HUES6 (cell line): ENCODE measurements at regions not wholly inside any gene's neighbourhood (a gene's known extent, or its start where the extent isn't known, plus 50 kb on each side); places are given as distances from the start of the nearest gene placed in this dataset.
"Not testable (repeated sequence)": the region's sequence is repeated elsewhere in the genome, so short reads cannot be mapped to it uniquely, and the experiment has no call there.

Experiments
- H3K27ac ChIP-seq: 2 replicates; pipeline ENCODE4 v1.7.0; 2013; ENCODE audit warnings: low read depth, mild to moderate bottlenecking, low read length, inconsistent platforms
- H3K27me3 ChIP-seq: 2 replicates; pipeline ENCODE4 v1.6.1; 2013; ENCODE audit warnings: low read length; ENCODE audit not compliant: control insufficient read depth, insufficient read depth
- H3K36me3 ChIP-seq: 2 replicates; pipeline ENCODE4 v1.6.1; 2013; ENCODE audit warnings: low read length; ENCODE audit not compliant: control insufficient read depth, insufficient read depth
- H3K4me1 ChIP-seq: 2 replicates; pipeline ENCODE4 v1.6.1; 2013; ENCODE audit warnings: low read length; ENCODE audit not compliant: control insufficient read depth, insufficient read depth
- H3K4me3 ChIP-seq: 2 replicates; pipeline ENCODE4 v1.5.1; 2013; ENCODE audit warnings: low read depth, low read length
- H3K9ac ChIP-seq: one replicate; pipeline ENCODE4 v1.6.1; 2013; ENCODE audit warnings: mild to moderate bottlenecking, low read length
- H3K9me3 ChIP-seq: 2 replicates; pipeline ENCODE4 v1.6.1; 2013; ENCODE audit warnings: low read depth, low read length; ENCODE audit not compliant: control insufficient read depth, insufficient read depth

- H3K4me1 ChIP-seq: no peaks in the 10 kb centered on the region
- H3K36me3 ChIP-seq: no peaks in the 10 kb centered on the region
- H3K27me3 ChIP-seq: no peaks in the 10 kb centered on the region
- H3K9me3 ChIP-seq: peaks cover 18% of the 10 kb centered on the region
- H3K4me3 ChIP-seq: no peak overlapping the region
- no peak overlapping the region for H3K27ac ChIP-seq
- no peak overlapping the region for H3K9ac ChIP-seq
These were observed 105.3 kb upstream of the ZC3H15 start for GRCh38 chr2:186380805-186381204.

DNA sequence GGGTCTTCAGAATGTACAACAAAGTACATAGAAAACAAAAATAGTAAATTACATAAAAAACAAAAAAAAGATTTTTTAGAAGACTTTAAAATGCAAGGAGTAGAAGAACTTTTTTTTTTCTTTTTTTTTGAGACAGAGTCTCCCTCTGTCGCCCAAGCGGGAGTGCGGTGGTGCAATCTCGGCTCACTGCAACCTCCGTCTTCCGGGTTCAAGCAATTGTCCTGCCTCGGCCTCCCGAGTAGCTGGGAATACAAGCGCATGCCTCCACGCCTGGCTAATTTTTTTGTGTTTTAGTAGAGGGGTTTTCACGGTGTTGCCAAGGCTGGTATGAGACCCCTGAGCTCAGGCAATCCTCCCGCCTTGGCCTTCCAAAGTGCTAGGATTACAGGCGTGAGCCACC, 104.5 kb upstream of the ZC3H15 start:
- Histone ChIP-seq H3K4me1 (no peaks in the 10 kb centered on the region), H3K9ac (no peak overlapping the region), H3K9me3 (peaks cover 18% of the 10 kb centered on the region), H3K36me3 (no peaks in the 10 kb centered on the region), H3K4me3 (no peak overlapping the region), H3K27me3 (no peaks in the 10 kb centered on the region), H3K27ac (no peak overlapping the region)

DNA sequence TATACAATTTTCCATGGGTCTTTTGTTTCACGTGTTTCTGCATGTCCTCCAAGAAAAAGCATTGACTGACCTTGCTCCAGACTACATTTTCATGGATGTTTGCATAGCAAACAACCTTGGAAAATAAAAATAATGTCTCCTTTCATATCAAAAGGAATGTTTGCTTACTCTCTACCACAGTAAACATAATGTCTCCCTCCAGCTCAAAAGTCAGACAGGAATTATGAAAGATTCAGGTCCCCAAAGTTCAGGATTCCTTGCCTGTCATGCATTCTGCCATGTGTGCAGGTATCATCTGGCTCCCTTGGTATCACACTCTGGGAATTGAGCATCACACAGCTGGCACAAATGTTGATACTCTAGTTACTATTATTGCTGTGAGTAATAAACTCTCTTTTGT, 103.1 kb upstream of the ZC3H15 start:
- Histone ChIP-seq H3K9ac (no peak overlapping the region), H3K27ac (no peak overlapping the region), H3K4me3 (no peak overlapping the region), H3K36me3 (no peaks in the 10 kb centered on the region), H3K4me1 (no peaks in the 10 kb centered on the region), H3K27me3 (no peaks in the 10 kb centered on the region), H3K9me3 (peaks cover 23% of the 10 kb centered on the region)

- no peaks in the 10 kb centered on the region for H3K27me3 ChIP-seq
- no peak overlapping the region for H3K4me3 ChIP-seq
- no peak overlapping the region for H3K9ac ChIP-seq
- no peaks in the 10 kb centered on the region for H3K4me1 ChIP-seq
- no peaks in the 10 kb centered on the region for H3K36me3 ChIP-seq
- no peak overlapping the region for H3K27ac ChIP-seq
- peaks cover 23% of the 10 kb centered on the region for H3K9me3 ChIP-seq
These were observed 101.8 kb upstream of the ZC3H15 start for GRCh38 chr2:186384226-186384625.

- not testable (repeated sequence) for H3K27me3 ChIP-seq
These were observed 100.3 kb upstream of the ZC3H15 start for GRCh38 chr2:186385638-186386201.

GRCh38 chr2:186399082-186399644, 86.9 kb upstream of the ZC3H15 start:
- H3K9me3 ChIP-seq: no peaks in the 10 kb centered on the region

More at GRCh38 chr2:186385638-186386201, 100.3 kb upstream of the ZC3H15 start:
- not testable (repeated sequence) for H3K9ac ChIP-seq, H3K27ac ChIP-seq, H3K4me3 ChIP-seq, H3K36me3 ChIP-seq, H3K4me1 ChIP-seq
- H3K9me3 ChIP-seq: peaks cover 23% of the 10 kb centered on the region

DNA sequence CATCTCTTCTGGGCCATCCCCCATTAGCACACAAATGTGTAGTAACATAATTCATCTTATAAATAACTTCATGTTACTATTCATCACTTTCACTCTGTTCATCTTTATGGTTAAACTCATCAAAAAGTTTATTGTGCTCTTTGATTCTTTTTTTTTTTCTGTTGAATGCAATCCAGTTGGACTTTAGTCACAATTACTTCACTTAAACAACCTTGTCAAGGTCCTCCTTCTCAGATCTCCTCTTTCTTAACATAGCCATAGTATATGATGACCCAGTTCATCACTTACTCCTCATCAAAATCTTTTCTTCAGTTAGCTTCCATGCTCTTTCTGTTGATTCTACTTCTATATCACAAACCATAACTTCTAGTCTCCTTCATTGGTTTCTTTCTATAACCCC, 80.2 kb upstream of the ZC3H15 start:
- Histone ChIP-seq H3K9ac (no peak overlapping the region), H3K9me3 (no peaks in the 10 kb centered on the region), H3K27me3 (no peaks in the 10 kb centered on the region), H3K27ac (no peak overlapping the region), H3K36me3 (no peaks in the 10 kb centered on the region), H3K4me1 (no peaks in the 10 kb centered on the region), H3K4me3 (no peak overlapping the region)

More at GRCh38 chr2:186399082-186399644, 86.9 kb upstream of the ZC3H15 start:
- Histone ChIP-seq H3K27me3 (no peaks in the 10 kb centered on the region), H3K36me3 (no peaks in the 10 kb centered on the region), H3K4me3 (no peak overlapping the region), H3K4me1 (no peaks in the 10 kb centered on the region), H3K9ac (no peak overlapping the region), H3K27ac (no peak overlapping the region)

DNA sequence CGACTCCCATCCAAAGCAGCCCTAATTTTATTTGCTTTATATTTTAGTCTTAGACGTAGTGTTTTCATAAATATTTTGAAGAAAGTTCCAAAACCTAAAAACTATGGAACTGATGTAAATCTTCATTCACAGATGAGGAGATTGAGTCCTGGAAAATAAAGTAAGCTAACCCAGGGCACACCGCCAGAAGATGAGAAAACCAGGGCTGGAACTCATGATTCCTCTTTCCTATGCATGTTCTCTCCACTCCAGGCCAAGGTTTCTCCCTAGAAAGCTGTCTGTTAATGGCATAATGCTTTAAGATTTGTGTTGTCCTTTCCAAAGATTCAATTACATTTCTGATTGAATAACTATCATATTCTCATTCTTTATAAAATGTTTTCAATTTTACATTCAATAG, 78.4 kb upstream of the ZC3H15 start:
- Histone ChIP-seq H3K9ac (no peak overlapping the region), H3K36me3 (no peaks in the 10 kb centered on the region), H3K27me3 (no peaks in the 10 kb centered on the region), H3K9me3 (no peaks in the 10 kb centered on the region), H3K4me1 (no peaks in the 10 kb centered on the region), H3K4me3 (no peak overlapping the region), H3K27ac (no peak overlapping the region)

GRCh38 chr2:186410802-186411201, 75.3 kb upstream of the ZC3H15 start:
- Histone ChIP-seq H3K27ac (no peak overlapping the region), H3K4me1 (no peaks in the 10 kb centered on the region), H3K4me3 (no peak overlapping the region), H3K9ac (no peak overlapping the region), H3K36me3 (no peaks in the 10 kb centered on the region), H3K27me3 (no peaks in the 10 kb centered on the region), H3K9me3 (peaks cover 2% of the 10 kb centered on the region; the same call in 1 of the 2 replicates)

DNA sequence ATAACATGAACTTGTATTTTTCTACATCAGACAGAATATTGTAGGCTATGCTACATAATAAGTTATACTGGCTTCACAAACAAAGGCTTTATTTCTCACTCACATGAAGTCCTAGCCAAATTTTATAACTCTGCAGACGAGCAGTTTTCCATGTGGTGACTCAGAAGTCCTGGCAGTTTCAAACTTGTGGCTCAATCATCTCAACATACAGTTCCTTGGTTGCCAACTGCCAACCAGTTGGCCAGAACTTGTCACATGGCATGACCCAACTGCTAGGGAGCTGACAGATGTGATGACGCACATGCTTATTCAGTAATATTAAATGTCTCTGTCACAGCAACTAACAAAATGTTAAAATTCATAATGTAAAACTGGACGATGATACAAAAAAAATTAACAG, 63.8 kb upstream of the ZC3H15 start:
- H3K27me3 ChIP-seq: no peaks in the 10 kb centered on the region
- H3K36me3 ChIP-seq: no peaks in the 10 kb centered on the region
- H3K9me3 ChIP-seq: no peaks in the 10 kb centered on the region
- no peak overlapping the region for H3K9ac ChIP-seq
- no peak overlapping the region for H3K27ac ChIP-seq
- H3K4me3 ChIP-seq: no peak overlapping the region
- no peaks in the 10 kb centered on the region; the same call in 1 of the 2 replicates for H3K4me1 ChIP-seq

- H3K4me1 ChIP-seq: no peaks in the 10 kb centered on the region; the same call in 1 of the 2 replicates
- H3K9ac ChIP-seq: no peak overlapping the region
- H3K36me3 ChIP-seq: no peaks in the 10 kb centered on the region
- H3K4me3 ChIP-seq: no peak overlapping the region
- no peaks in the 10 kb centered on the region for H3K27me3 ChIP-seq
- H3K9me3 ChIP-seq: no peaks in the 10 kb centered on the region
- H3K27ac ChIP-seq: no peak overlapping the region
These were observed 62.6 kb upstream of the ZC3H15 start for GRCh38 chr2:186423481-186423880.
